Left hindlimb (tissue), 1 donor: ENCODE measurements at regions not wholly inside any gene's neighbourhood (a gene's known extent, or its start where the extent isn't known, plus 50 kb on each side); places are given as distances from the start of the nearest gene placed in this dataset.

ENCODE experiments used
- DNase-seq: peaks from one replicate; pipeline ENCODE4 v3.0.0-alpha.2; 2018

DNA sequence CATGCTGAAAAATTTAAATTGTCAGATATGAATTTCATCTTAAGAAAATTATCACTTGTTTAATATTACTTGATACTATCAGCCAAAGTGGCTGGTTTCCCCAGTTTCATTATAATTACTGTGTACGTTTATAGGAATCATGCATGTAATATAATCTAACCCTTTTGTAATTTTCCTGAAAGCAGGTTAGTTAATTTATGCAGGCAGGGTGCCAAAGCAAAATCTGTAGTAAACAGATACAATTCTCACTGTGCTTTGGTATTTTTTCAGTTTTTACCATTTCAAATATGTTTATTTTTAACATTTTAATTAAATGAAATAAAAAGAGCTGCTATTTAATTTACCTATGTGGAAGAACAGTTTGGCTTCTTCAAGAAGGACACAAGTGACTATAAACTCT, 1227.5 kb upstream of the MIR17HG start:
- DNase-seq = no peak

DNA sequence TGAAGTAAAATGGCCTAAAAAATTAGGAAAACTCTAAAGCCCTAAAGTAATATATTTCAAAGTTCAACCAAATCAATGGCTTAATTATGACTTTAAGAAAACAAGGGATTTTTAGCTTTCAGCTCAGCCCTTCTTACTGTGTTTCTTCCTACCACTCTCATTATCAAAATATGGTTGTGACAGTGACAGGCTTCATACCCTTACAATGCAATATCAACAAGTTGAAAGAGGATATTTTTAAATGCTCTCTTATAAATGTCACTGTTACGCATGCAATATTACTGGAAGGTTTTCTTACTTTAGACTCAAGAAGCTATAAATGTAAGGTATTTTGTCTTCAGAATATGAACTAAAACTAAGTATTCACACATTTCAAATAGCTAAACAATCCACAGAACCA, 1225.7 kb upstream of the MIR17HG start:
- no peak for DNase-seq

DNA sequence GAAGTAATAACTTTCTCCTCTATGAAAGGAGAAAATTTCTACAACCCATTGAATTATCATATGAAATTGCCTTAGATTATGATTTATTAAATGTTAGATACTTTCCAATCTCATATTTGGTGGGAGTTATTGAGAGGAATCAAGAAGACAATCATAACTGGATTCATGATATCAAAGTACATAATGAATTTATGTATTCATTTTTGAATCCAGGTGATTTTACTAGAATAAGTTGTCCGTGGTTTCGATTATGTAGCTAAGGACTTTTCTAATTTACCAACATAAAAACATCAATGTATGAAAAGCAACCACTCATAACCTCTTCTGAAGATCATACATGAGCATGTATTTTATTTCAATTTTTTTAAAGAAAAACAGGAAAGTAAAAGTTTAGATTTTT, 1225.0 kb upstream of the MIR17HG start:
- DNase-seq = no peak

DNA sequence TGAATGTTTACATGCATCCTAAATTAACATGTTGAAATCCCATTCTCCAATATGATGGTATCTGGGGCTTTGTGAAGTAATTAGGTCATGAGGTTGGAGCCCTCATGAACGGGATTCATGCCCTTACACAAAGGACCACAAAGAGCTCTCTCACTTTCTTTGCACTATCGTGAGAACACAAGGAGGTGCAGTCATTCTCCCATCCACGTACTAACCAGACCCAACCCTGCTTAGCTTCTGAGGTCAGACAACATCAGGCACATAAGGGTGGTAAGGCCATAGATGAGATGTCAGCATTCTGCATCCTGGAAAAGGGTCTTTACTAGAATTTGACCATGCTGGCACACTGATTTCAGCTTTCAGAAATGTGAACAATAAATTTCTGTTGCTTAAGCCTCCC, 1211.9 kb upstream of the MIR17HG start:
- DNase-seq = no peak

DNA sequence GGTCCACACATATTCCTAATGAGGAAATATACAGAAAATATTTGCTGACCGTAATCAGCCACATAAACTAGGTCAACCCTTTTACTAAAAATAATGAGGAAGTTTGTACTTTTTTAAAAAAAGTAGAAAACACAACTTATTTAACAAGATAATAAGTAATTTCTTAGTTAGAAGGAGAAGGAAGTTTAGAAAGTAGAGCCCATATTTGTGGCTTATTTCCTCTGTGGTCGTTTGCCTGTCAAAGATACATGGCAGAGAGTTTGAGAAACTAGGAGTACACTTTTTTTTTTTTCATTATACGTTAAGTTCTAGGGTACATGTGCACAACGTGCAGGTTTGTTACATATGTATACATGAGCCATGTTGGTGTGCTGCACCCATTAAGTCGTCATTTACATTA, 1205.2 kb upstream of the MIR17HG start:
- no peak for DNase-seq

DNA sequence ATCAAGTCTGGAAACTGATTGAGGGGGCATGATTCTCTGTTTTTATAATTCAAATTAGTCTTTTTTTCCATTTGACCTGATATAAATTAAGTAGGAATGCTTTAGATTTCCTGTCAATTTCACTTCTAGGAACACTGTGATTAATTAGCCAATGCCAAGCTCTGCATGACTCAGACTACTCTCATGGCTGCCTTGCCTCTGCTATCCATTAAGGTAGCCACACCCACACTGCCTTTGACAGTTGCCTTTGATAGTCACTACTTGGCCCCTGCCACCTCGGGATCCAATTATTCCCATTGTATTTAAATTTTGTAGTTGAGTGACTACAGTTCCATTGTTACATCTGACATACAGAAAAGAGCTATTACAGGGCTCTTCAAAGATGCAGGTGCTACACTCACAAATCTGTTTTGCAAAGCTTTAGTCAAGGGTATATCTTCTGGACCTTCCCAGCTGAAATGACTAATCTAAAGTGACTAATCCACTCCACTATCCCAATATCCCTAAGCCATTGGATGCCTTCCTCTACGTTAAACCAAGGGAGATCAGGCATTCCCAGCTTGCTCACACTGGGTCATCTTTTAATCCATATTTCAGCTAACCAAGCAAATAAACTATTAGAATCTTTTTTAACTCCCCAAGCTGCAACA, 1193.1 kb upstream of the MIR17HG start:
- no peak for DNase-seq

DNA sequence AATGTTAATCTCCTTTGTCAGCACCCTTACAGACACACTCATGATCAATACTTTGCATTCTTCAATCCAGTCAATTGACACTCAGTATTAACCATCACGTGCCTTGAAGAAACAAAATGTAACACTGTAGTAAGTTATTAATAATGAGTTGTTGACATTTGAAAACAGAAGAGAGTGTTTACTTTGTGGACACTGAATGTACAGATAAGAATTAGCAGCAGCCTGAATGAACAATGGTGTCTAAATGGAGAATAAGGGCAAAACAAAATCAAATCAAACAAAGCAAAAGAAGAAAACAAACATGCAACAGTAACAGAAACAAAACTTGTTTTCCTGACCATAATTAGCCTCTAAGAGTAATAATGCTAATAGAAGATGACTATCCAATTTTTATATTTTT, 1191.1 kb upstream of the MIR17HG start:
- DNase-seq = no peak

DNA sequence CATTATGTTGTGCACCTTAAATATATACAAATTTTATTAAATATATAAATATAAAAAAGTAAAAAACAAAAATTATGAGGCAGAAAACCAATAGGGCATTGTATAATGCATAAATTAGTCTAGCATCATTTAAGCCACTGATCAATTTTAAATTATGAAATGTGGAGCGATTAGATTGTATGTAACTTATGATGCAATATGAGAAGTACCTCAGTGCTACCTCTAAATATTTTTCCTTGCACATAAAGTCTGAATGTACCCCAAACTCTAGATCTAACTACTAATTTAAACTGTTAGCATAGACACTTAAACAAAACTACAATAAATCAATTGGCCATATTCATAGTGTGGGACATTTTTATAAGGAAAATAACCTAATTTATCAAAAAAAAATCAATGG, 1178.5 kb upstream of the MIR17HG start:
- no peak for DNase-seq

DNA sequence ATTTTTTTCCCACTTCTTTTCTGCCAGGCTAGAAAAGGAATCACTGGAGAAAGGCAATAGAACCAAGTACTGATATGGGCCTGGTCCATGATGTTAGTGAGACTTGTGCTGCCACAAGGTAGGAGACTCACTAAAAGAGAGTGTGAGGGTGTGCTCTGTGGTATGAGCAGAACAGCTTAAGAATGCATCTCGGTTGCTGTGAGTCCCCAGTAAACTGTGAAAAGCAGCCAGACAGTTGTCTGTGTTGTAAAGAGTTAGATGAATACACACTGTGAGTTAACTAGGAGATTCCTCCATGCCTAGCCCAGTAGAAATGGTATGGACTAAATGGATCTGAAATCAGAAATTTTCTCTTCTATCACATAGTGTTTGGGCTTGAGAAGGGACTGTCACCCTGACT, 1177.3 kb upstream of the MIR17HG start:
- no peak for DNase-seq

DNA sequence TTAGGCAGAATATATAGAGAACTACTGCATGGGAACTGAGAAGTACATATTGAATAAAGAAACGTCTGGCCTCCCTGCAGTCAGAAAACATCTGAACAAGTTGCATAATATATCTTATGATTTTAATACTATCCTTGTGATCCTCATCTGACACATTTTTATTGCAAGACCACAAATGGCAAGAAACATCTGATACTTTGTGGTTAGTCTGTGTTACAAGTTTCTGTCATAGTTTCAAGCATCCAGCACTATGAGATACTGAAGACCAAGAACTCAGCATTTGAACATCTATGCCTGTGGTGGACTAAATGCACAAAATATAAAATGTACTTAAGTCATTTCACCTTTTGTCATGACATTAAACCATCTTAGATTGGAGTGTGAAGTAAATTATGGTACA, 1175.8 kb upstream of the MIR17HG start:
- DNase-seq = no peak

DNA sequence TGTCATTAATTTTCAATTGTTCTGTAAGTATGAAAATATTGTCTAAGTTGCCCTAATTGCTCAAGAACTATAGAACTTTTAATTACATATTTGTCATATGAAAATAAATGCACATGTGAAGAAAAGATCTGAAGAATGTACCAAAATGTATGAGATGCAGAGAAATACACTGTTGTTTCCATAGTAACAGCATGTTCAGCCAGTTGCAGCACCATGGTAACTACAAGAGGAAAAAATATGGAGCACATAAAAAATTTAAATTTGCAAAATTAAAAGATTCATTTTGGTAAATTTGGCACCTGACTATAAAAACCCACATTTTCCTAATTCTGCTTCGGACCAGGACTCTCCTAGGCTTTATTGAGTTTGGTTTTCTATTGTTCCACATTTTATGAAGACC, 1170.0 kb upstream of the MIR17HG start:
- DNase-seq = no peak

DNA sequence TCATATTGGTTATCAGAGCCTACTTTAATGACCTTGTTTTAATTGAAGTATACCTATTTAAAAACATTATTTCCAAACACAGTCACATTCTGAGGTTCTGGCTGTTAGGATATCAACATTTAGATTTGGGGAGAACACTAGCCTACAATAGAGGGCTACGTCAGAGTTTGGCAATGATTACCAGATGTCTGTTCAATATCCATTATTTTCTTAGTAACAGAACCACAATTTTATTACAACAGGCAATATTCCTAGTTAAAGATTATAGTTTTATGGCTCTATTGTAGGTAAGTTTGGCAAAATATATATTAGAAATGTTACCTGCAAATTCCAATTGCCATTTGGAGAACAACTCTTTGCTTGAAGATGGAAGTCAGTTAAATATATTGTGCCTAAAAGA, 1163.1 kb upstream of the MIR17HG start:
- no peak for DNase-seq

DNA sequence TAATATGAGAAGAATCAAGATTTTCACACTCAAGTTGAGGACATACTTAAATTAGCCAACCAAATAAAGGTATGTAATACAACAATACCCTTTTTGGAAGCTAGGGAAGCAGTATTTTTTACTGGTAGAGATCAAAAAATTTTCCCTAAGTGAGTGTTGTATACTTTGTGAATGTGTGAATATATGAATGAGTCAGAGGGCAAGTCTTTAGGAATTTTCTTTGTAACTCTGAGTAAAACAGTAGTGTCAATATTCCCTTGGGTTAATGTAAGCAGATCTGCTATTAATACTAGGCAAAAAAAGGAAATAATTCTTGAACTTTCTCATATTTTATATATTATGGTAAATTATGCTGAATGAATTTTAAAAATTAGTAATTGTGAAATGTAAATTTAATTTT, 1161.8 kb upstream of the MIR17HG start:
- DNase-seq = no peak

DNA sequence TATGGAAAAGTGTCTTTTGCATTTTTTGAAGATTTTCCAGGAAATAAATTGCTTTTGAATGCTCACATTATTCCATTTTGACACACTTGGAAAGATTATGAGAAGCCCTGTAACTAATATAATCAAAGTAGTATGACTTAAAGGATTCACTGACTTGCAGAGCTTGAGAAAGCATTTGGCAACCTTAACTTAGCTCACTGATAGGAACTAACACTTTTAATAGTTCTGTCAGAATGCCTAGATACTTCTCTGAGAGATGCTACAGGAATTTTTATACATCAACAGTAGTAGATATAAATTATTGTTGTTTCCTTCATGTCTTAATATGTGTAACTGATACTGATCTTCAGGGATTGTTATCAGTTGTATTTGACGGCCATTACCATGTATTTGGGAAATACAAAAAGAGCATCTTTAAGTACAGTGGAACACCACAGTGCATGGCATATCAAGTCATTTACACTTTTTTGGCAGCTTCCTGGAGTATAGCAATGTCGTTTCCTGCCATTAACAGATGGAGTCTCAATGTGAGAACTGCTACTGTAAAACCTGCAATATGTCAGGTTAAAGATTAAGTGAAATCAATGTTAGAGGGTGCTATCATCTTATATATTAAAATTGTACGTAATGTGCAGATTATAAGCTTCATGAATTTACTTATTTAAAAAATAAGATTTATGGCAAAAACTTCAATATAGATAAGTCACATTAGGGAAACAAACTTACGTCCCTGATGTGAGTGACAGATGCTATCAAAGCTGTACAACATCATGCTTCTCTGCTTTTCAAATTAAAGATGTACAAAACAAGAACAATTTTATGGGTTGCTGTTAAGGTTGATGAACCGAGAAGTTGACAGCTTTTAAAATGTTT, 1159.8 kb upstream of the MIR17HG start:
- no peak for DNase-seq

DNA sequence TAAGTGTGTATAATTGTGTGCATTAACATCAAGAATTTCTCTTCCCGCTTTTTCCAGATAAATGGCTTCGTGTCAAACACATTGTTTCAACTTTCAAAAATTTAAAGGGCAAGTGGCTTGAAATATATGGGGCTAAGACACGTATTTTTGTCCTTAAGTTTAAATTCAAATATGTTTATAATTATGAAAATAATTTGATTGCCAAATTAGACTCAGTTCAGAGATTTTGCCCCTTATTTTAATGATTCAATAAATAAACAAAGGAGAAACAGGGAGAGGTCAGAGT, 1159.2 kb upstream of the MIR17HG start:
- no peak for DNase-seq

DNA sequence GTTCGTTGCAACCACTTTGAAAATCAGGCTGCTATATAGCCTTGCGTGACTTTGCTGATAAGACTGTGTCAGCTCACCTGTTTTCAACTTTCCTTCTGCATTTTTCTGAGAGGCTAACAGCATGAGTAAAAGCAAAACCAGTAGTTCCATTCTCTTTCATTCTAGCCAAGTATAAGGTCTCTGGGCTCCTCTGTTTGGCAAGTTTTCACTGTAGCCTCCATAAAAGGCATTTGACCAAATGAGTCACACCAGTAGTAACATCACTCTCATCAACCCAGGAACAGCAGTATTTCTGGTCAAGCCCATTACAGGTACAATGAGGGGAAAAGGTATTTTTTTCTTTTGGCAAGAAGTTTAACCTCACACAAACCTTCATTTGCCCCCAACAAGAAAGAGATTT, 1149.8 kb upstream of the MIR17HG start:
- no peak for DNase-seq

DNA sequence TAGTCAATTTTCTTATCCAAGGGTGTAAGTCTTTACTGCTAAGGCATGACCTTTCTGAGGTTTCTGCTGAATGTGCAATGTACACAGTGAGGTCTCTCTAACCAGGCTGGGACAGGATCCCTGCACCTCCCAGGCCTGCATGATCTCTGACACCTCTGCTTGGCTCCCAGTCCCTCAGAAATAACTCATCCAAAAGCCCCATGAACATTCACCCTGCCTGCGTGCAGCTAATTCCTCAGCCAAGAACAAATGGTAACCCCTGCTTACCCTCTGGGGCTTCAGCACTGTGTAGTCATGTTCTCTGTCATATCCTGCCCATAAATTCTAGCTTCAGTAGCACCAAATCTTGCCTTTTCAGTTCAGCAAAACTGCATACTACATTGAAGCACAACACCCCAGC, 1146.3 kb upstream of the MIR17HG start:
- DNase-seq = peak; percentile 32

DNA sequence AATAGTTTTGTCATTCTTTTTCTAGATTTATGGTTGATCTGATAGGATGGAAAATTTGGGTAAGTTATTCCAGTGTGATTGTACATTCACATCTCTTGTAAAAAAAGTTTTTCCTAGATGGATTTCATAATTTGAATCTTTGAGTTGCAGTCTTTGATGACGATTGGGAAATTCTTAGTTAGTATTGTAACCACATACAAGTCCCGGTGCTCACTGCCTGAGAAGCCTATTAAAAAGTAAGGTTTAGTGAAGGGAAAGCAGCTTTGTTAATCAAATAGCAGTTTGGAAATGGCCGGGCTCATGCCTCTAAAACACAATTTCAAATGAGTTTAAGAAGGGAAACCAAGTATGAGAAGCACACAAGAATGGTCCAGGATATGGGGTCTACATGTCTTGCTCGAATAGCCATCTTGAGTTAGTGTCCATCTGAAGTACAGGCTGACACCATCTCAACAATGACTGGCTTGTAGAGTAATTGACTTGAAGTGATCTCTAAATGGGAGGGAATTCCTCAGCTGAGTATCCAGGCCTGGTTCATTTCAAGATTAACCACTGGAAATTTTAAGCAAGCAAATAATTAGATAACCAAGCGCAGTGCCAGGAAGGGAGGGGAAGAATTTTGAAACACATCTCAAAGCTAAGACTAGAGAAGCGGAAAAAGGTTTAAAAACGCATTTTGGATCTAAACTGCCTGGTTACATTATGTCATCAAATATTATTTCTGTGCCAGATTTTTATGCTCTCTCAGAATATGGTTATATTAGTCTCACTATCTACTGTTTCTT, 1145.6 kb upstream of the MIR17HG start:
- DNase-seq = no peak

DNA sequence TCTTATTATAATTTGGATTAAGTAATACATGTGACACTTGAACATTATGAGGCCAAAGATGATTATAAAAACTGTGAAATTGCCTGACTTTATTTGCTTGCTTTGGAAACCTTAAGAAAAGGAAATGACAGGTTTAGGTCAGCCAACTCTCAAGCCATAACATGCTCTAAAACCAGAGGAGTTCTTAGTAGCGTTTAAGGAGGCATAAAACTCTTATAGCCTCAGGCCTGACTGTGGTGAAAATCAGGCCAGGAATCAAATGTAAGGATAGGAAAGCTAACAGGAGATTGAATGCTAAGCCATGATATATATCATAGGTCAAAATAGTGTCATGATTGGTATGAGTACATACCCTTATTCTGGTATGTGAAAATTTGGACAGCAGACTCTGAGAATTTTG, 1142.4 kb upstream of the MIR17HG start:
- no peak for DNase-seq

DNA sequence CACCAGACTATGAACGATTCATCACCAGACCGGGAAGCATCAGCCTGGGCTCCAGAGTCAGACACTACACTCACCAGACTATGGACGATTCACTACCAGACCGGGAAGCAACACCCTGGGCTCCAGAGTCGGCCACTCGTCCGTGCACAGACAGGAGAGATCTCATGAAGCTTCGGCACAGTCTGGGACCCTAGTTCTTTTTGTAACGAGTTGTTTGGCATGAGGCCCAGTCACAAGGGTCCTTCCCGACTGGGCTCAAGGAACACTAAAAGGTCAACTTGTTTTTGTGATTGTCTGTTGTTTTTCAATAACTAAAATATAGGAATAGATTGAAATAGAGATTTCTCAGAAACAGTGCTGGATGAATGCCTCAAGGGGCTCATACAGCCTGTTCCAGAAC, 1141.6 kb upstream of the MIR17HG start:
- DNase-seq = no peak

DNA sequence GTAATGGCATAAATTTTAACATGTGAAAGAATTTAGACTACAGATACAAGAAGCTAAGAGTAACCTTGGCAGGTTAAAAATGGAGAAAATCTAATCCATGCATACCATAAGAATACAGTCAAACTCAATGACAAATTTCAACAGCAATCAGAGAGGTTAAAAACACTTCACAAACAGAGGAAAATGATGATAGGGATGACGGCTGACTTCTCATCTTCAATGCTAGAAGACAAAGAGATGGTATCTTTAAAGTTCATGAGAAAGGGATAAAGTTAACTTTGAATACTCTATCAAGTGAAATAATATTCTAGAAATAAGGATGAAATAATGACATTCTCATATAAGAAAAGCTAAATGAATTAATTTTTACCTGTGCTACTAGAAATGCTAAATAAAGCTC, 1130.2 kb upstream of the MIR17HG start:
- DNase-seq = no peak

DNA sequence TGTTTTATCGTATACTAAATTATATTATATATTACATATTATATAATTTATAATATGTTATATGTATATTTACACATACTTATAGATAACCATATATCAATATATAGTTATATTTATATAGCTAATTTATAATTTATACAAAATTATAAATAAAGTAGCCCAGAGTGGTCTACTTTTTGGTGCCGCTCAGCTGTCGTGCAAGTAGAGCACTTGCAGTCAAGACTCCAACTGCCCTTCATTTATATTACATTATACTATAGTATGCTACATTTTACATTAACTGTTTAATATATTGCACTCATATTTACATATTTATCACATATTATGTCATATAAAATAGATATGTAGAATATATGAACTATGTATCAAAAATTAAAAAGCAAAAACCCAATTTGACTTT, 1124.7 kb upstream of the MIR17HG start:
- no peak for DNase-seq

DNA sequence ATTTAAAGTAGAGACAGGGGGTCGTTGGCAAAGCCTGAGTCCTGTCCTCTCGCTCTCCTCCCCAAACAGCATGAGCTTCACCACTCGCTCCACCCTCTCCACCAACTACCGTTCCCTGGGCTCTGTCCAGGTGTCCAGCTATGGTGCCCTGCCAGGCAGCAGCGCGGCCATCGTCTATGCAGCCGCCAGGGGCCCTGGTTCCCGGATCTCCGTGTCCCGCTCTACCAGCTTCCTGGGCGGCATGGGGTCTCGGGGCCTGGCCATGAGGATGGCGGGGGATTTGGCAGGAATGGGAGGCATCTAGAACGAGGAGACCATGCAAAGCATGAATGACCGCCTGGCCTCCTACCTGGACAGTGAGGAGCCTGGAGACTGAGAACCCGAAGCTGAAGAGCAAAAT, 1117.2 kb upstream of the MIR17HG start:
- DNase-seq = no peak

DNA sequence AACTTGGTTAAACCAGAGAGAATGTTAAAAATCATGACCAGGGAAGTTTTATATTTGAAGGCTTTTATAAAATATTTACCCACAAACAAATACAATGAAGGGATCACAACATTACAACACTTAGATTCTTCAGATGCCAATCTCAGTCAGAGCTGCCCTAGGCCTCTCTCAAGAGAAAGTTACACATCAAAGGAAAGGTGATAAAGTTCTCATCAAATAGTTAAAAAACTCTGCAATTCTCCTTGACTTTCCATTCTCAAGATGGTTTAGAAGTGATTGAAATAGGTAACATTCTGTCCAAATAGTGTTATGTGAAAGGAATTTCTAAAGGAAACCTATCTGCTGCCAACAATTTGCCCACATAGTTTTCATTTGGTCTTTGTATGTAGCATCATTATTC, 1115.2 kb upstream of the MIR17HG start:
- DNase-seq = no peak
